ENCODE measurements at regions not wholly inside any gene's neighbourhood (a gene's known extent, or its start where the extent isn't known, plus 50 kb on each side); places are given as distances from the start of the nearest gene placed in this dataset.

DNA sequence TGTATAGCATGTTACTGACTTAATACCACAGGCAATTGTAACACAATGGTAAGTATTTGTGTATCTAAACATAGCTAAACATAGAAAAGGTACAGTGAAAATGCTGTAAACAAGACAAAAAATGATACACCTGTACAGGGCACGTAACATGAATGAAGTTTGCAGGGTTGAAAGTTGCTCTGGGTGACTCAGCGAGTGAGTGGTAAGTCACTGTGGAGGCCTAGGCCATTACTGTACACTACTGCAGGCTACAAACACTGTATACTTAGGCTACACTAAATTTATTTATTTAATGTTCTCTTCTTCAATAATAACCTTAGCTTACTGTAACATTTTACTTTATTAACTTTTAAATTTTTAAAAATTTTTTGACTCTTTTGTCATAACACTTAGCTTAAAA, 158.4 kb downstream of the IPO8 start:
- TF ChIP-seq, protein P1, sequence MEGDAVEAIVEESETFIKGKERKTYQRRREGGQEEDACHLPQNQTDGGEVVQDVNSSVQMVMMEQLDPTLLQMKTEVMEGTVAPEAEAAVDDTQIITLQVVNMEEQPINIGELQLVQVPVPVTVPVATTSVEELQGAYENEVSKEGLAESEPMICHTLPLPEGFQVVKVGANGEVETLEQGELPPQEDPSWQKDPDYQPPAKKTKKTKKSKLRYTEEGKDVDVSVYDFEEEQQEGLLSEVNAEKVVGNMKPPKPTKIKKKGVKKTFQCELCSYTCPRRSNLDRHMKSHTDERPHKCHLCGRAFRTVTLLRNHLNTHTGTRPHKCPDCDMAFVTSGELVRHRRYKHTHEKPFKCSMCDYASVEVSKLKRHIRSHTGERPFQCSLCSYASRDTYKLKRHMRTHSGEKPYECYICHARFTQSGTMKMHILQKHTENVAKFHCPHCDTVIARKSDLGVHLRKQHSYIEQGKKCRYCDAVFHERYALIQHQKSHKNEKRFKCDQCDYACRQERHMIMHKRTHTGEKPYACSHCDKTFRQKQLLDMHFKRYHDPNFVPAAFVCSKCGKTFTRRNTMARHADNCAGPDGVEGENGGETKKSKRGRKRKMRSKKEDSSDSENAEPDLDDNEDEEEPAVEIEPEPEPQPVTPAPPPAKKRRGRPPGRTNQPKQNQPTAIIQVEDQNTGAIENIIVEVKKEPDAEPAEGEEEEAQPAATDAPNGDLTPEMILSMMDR (IDR thresholded peaks at IDR 0.05) = no peak
- TF ChIP-seq EP300 (IDR thresholded peaks at IDR 0.05) (no peak), POLR2A (IDR thresholded peaks at IDR 0.05) (no peak), POLR2AphosphoS5 (IDR thresholded peaks at IDR 0.05) (no peak)

Data from suprapubic skin (tissue), 4 donors.